GM12872 (cell line): ENCODE measurements at regions not wholly inside any gene's neighbourhood (a gene's known extent, or its start where the extent isn't known, plus 50 kb on each side); places are given as distances from the start of the nearest gene placed in this dataset.

Experiments used
- CTCF ChIP-seq: IDR thresholded peaks from 3 replicates; pipeline ENCODE4 v1.5.1; 2011; ENCODE audit warnings: low read depth, mild to moderate bottlenecking, low read length, moderate library complexity; ENCODE audit not compliant: insufficient read depth

- TF ChIP-seq CTCF = no peak
These were observed 112.8 kb downstream of the SAMD5 start for GRCh38 chr6:147621263-147621662.

GRCh38 chr6:147621961-147622360 is 113.5 kb downstream of the SAMD5 start:
- TF ChIP-seq CTCF = no peak

- TF ChIP-seq CTCF = no peak
These were observed 116.5 kb downstream of the SAMD5 start for GRCh38 chr6:147624946-147625515.

- TF ChIP-seq CTCF = no peak
These were observed 117.5 kb downstream of the SAMD5 start for GRCh38 chr6:147625946-147626345.

- TF ChIP-seq CTCF = no peak
These were observed 118.9 kb downstream of the SAMD5 start for GRCh38 chr6:147627411-147627810.

GRCh38 chr6:147633191-147633590 is 124.7 kb downstream of the SAMD5 start:
- no peak for TF ChIP-seq CTCF

GRCh38 chr6:147637620-147638195 is 129.2 kb downstream of the SAMD5 start:
- TF ChIP-seq CTCF = no peak
